IMR-90 (cell line): ENCODE measurements at regions not wholly inside any gene's neighbourhood (a gene's known extent, or its start where the extent isn't known, plus 50 kb on each side); places are given as distances from the start of the nearest gene placed in this dataset.

Experiments
- ATAC-seq: fragments of 200-7000 bp; cut with Tn5 transposase; 2 replicates; pipeline ENCODE4 v1.9.1; 2020; ENCODE audit warnings: low read depth, mild to moderate bottlenecking, moderate library complexity
- BruUV-seq: library from RNA; stranded (reverse); fragments of 400-500 nt; replicated peaks from 2 replicates; lab custom pipeline; 2021; lab: Mats Ljungman, UMichigan
- CTCF ChIA-PET: fragments of 300-600 bp; formaldehyde crosslinking; extraction: SDS; loops from one replicate; lab custom pipeline; 2021; ENCODE audit warnings: antibody characterized with exemption; lab: Yijun Ruan, JAX
- POLR2A ChIA-PET: fragments of 300-600 bp; sonication (Branson Sonifier 250); formaldehyde crosslinking; loops from one replicate; lab custom pipeline; 2022; ENCODE audit warnings: antibody characterized with exemption; ENCODE audit not compliant: unreplicated experiment; lab: Charles Lee
- DNase-seq: peaks from one replicate; pipeline ENCODE4 v3.0.0; 2013
- H2AFZ ChIP-seq: replicated peaks from 2 replicates; pipeline ENCODE3; 2013; ENCODE audit warnings: low read length, mild to moderate bottlenecking; ENCODE audit not compliant: poor library complexity
- H2AK5ac ChIP-seq: 2 replicates; pipeline ENCODE4 v1.6.1; 2013; ENCODE audit warnings: low read depth, low read length, inconsistent platforms
- H2AK9ac ChIP-seq: replicated peaks from 2 replicates; pipeline ENCODE3; 2013; ENCODE audit warnings: mild to moderate bottlenecking, low read depth, low read length, moderate library complexity; ENCODE audit not compliant: poor library complexity
- H2BK120ac ChIP-seq: 2 replicates; pipeline ENCODE4 v1.6.1; 2013; ENCODE audit warnings: low read depth, low read length, inconsistent platforms
- H2BK15ac ChIP-seq: 3 replicates; pipeline ENCODE4 v1.6.1; 2013; ENCODE audit warnings: low read depth, low read length, inconsistent platforms
- H2BK20ac ChIP-seq: 2 replicates; pipeline ENCODE4 v1.6.1; 2013; ENCODE audit warnings: low read depth, mild to moderate bottlenecking, inconsistent platforms, low read length, moderate library complexity
- H2BK5ac ChIP-seq: 2 replicates; pipeline ENCODE4 v1.6.1; 2013; ENCODE audit warnings: mild to moderate bottlenecking, low read depth, low read length, inconsistent platforms; ENCODE audit not compliant: poor library complexity, severe bottlenecking
- H3K14ac ChIP-seq: replicated peaks from 2 replicates; pipeline ENCODE4 v1.6.1; 2013; ENCODE audit warnings: low read depth, low read length, inconsistent platforms
- H3K18ac ChIP-seq: 2 replicates; pipeline ENCODE4 v1.6.1; 2013; ENCODE audit warnings: low read depth, low read length, control low read depth
- H3K23ac ChIP-seq: 2 replicates; pipeline ENCODE4 v1.6.1; 2013; ENCODE audit warnings: low read depth, low read length, inconsistent platforms
- H3K27ac ChIP-seq: 2 replicates; pipeline ENCODE4 v1.5.1; 2013; ENCODE audit warnings: mild to moderate bottlenecking, control low read depth, low read length; ENCODE audit not compliant: insufficient read depth
- H3K27me3 ChIP-seq: 2 replicates; pipeline ENCODE4 v1.6.1; 2013; ENCODE audit warnings: low read length; ENCODE audit not compliant: control insufficient read depth, insufficient read depth
- H3K36me3 ChIP-seq: 2 replicates; pipeline ENCODE4 v1.6.1; 2013; ENCODE audit warnings: low read length, mixed read lengths; ENCODE audit not compliant: control insufficient read depth, insufficient read depth
- H3K4ac ChIP-seq: 2 replicates; pipeline ENCODE4 v1.6.1; 2013; ENCODE audit warnings: low read depth, low read length, inconsistent platforms
- H3K4me1 ChIP-seq: 2 replicates; pipeline ENCODE4 v1.6.1; 2013; ENCODE audit warnings: low read length, mixed read lengths; ENCODE audit not compliant: control insufficient read depth, insufficient read depth
- H3K4me2 ChIP-seq: 2 replicates; pipeline ENCODE4 v1.6.1; 2013; ENCODE audit warnings: low read depth, mild to moderate bottlenecking, control low read depth, low read length, moderate library complexity
- H3K4me3 ChIP-seq: 2 replicates; pipeline ENCODE4 v1.5.1; 2013; ENCODE audit warnings: low read depth, mild to moderate bottlenecking, control low read depth, low read length, moderate library complexity; ENCODE audit not compliant: insufficient read depth
- H3K56ac ChIP-seq: 2 replicates; pipeline ENCODE4 v1.6.1; 2013; ENCODE audit warnings: low read length, inconsistent platforms; ENCODE audit not compliant: insufficient read depth; ENCODE audit errors: extremely low read depth
- H3K79me1 ChIP-seq, 2 experiments: 2 replicates each; pipeline ENCODE4 v1.6.1; 2013; ENCODE audit warnings: low read length in 2 of 2, inconsistent platforms in 1 of 2, low read depth in 1 of 2
- H3K9ac ChIP-seq: 2 replicates; pipeline ENCODE4 v1.6.1; 2013; ENCODE audit warnings: low read depth, low read length, control low read depth
- H3K9me1 ChIP-seq: 2 replicates; pipeline ENCODE4 v1.6.1; 2013; ENCODE audit warnings: low read length, inconsistent platforms; ENCODE audit not compliant: insufficient read depth
- H3K9me3 ChIP-seq: 2 replicates; pipeline ENCODE4 v1.6.1; 2013; ENCODE audit warnings: low read length; ENCODE audit not compliant: control insufficient read depth, insufficient read depth
- H4K20me1 ChIP-seq: 2 replicates; pipeline ENCODE4 v1.6.1; 2013; ENCODE audit warnings: low read length, inconsistent platforms; ENCODE audit not compliant: insufficient read depth
- H4K5ac ChIP-seq: 2 replicates; pipeline ENCODE4 v1.6.1; 2013; ENCODE audit warnings: mild to moderate bottlenecking, low read depth, low read length, control low read depth
- H4K8ac ChIP-seq, 2 experiments: 2 replicates each; pipeline ENCODE4 v1.6.1; 2013; ENCODE audit warnings: low read depth in 2 of 2, low read length in 2 of 2, control low read depth in 1 of 2, inconsistent platforms in 1 of 2
- H4K91ac ChIP-seq: 2 replicates; pipeline ENCODE4 v1.6.1; 2013; ENCODE audit warnings: low read depth, low read length, inconsistent platforms; ENCODE audit not compliant: insufficient read depth
- BHLHE40 ChIP-seq: fragments of 150-350 bp; IDR thresholded peaks from 2 replicates; pipeline ENCODE4 v1.6.1; 2016; ENCODE audit warnings: mild to moderate bottlenecking, low read depth, low read length
- CEBPB ChIP-seq: IDR thresholded peaks from 2 replicates; pipeline ENCODE4 v1.6.1; 2012; ENCODE audit warnings: low read depth, low read length, improper control_type of control experiment
- CHD1 ChIP-seq: IDR thresholded peaks from 2 replicates; pipeline ENCODE4 v1.6.1; 2012; ENCODE audit warnings: low read depth, low read length, improper control_type of control experiment
- CTCF ChIP-seq: conservative IDR thresholded peaks from 2 replicates; pipeline ENCODE4 v1.5.1; 2012; ENCODE audit warnings: mild to moderate bottlenecking, low read depth, low read length, improper control_type of control experiment
- ELK1 ChIP-seq: fragments of 150-350 bp; IDR thresholded peaks from 2 replicates; pipeline ENCODE4 v1.6.1; 2016; ENCODE audit warnings: low read depth, mild to moderate bottlenecking, low read length, moderate library complexity, borderline replicate concordance
- FOS ChIP-seq: fragments of 150-350 bp; IDR thresholded peaks from 2 replicates; pipeline ENCODE4 v1.6.1; 2016; ENCODE audit warnings: low read depth, low read length
- MAFK ChIP-seq: IDR thresholded peaks from 2 replicates; pipeline ENCODE4 v1.6.1; 2012; ENCODE audit warnings: low read depth, low read length, improper control_type of control experiment
- MAZ ChIP-seq: IDR thresholded peaks from 2 replicates; pipeline ENCODE4 v1.6.1; 2012; ENCODE audit warnings: low read depth, mild to moderate bottlenecking, low read length, improper control_type of control experiment, moderate library complexity, borderline replicate concordance
- MXI1 ChIP-seq: IDR thresholded peaks from 2 replicates; pipeline ENCODE4 v1.6.1; 2012; ENCODE audit warnings: low read depth, mild to moderate bottlenecking, low read length, moderate library complexity, borderline replicate concordance
- NFE2L2 ChIP-seq: fragments of 150-350 bp; IDR thresholded peaks from 2 replicates; pipeline ENCODE4 v1.6.1; 2016; ENCODE audit warnings: low read depth, mild to moderate bottlenecking, low read length
- POLR2A ChIP-seq: IDR thresholded peaks from 2 replicates; pipeline ENCODE4 v1.6.1; 2012; ENCODE audit warnings: mild to moderate bottlenecking, low read depth, low read length
- RAD21 ChIP-seq: IDR thresholded peaks from 2 replicates; pipeline ENCODE4 v1.6.1; 2012; ENCODE audit warnings: low read length, improper control_type of control experiment
- RCOR1 ChIP-seq: IDR thresholded peaks from 2 replicates; pipeline ENCODE4 v1.6.1; 2012; ENCODE audit warnings: mild to moderate bottlenecking, low read length, improper control_type of control experiment; ENCODE audit not compliant: insufficient replicate concordance
- RFX5 ChIP-seq: IDR thresholded peaks from 2 replicates; pipeline ENCODE4 v1.8.0; 2012; ENCODE audit warnings: low read depth, mild to moderate bottlenecking, low read length, moderate library complexity
- SMC3 ChIP-seq: fragments of 150-350 bp; IDR thresholded peaks from 2 replicates; pipeline ENCODE4 v1.6.1; 2016; ENCODE audit warnings: low read depth, mild to moderate bottlenecking, antibody characterized with exemption, low read length, moderate library complexity
- USF2 ChIP-seq: fragments of 150-350 bp; IDR thresholded peaks from 2 replicates; pipeline ENCODE4 v1.6.1; 2017; ENCODE audit warnings: mild to moderate bottlenecking, antibody characterized with exemption, low read length, low read depth
- WGBS, 2 experiments: methylation state at CpG; one replicate each; pipeline versions ENCODE4 v1.1.5 to v1.1.7; 2013; ENCODE audit warnings: missing lambda C conversion rate in 2 of 2; ENCODE audit not compliant: insufficient read length in 1 of 2; ENCODE audit errors: extremely low coverage in 2 of 2; 5-methylcytosine and 5-hydroxymethylcytosine counted together
- dilution Hi-C: fragments of 300-500 bp; cut with HindIII; formaldehyde crosslinking; loops from one replicate; pipeline ENCODE4 v1.14.3; 2018; ENCODE audit warnings: low sequenced_read_pairs; ENCODE audit not compliant: unreplicated experiment
- in situ Hi-C: fragments of 300-500 bp; cut with MboI; formaldehyde crosslinking; loops from 3 replicates; pipeline ENCODE4 v1.14.3; 2019; ENCODE audit warnings: low sequenced_read_pairs, inconsistent platforms, mixed read lengths
- intact Hi-C: fragments of 100-400 bp; cut with micrococcal nuclease; formaldehyde crosslinking; loops from 2 replicates; pipeline ENCODE4 v1.10.0; 2022

- no TSS peak for BruUV-seq
- Histone ChIP-seq H3K23ac (no peak overlapping the region), H4K8ac (no peak overlapping the region), H2BK20ac (no peak overlapping the region), H3K9me3 (peaks cover 3% of the 10 kb centered on the region), H3K4ac (no peak overlapping the region), H2AK9ac (no peak overlapping the region), H3K36me3 (no peaks in the 10 kb centered on the region), H2BK5ac (no peak overlapping the region), H4K5ac (no peak overlapping the region), H3K9me1 (0 out of 2 replicates have a peak, but pooled peaks cover 3% of the 10 kb centered on the region), H3K79me1 (no peaks in the 10 kb centered on the region), H4K20me1 (no peaks in the 10 kb centered on the region), H3K4me1 (peaks cover 6% of the 10 kb centered on the region), H3K4me3 (no peak overlapping the region), H3K9ac (no peak overlapping the region), H2BK15ac (no peak overlapping the region), H3K14ac (no peak overlapping the region), H3K4me2 (no peak overlapping the region), H2AK5ac (no peak overlapping the region), H3K18ac (no peak overlapping the region), H2BK120ac (no peak overlapping the region), H4K91ac (no peak overlapping the region), H3K27me3 (no peaks in the 10 kb centered on the region), H2AFZ (no peak overlapping the region), H3K27ac (no peak overlapping the region), H3K56ac (no peak overlapping the region)
- POLR2A ChIA-PET: no interaction called here
- in situ Hi-C loops: no loop called here
- DNase-seq: no peak
- intact Hi-C loops: no loop called here
- CTCF ChIA-PET: no interaction called here
- ATAC-seq: no peak
- TF ChIP-seq CTCF: no peak
- TF ChIP-seq MXI1: no peak
- TF ChIP-seq RAD21: no peak
- no peak for TF ChIP-seq RFX5
- TF ChIP-seq RCOR1: no peak
- no peak for TF ChIP-seq CEBPB
- no peak for TF ChIP-seq USF2
- TF ChIP-seq CHD1: no peak
- TF ChIP-seq MAFK: no peak
- TF ChIP-seq ELK1: no peak
- no peak for TF ChIP-seq BHLHE40
- TF ChIP-seq MAZ: no peak
- TF ChIP-seq FOS: no peak
- no peak for TF ChIP-seq SMC3
- no peak for TF ChIP-seq NFE2L2
- no peak for TF ChIP-seq POLR2A
- dilution Hi-C loops: no loop called here
- WGBS, 2 experiments: no CpG with 5 or more reads among the region's 4 CpGs
Measured at GRCh38 chr21:35147439-35147838, 98.3 kb upstream of the RUNX1 start.
